DOHH2 (cell line): ENCODE measurements at regions not wholly inside any gene's neighbourhood (a gene's known extent, or its start where the extent isn't known, plus 50 kb on each side); places are given as distances from the start of the nearest gene placed in this dataset.

Source experiments
- H3F3A ChIP-seq: fragments of 200-600 bp; sonication (generic), shearing (Covaris generic); 2 replicates; pipeline ENCODE4 v1.6.0; 2016; ENCODE audit warnings: antibody characterized with exemption, mild to moderate bottlenecking; ENCODE audit not compliant: control insufficient read depth, insufficient read depth
- H3K27ac ChIP-seq: fragments of 200-600 bp; sonication (generic); 2 replicates; pipeline ENCODE4 v1.5.1; 2014; ENCODE audit warnings: low read depth, mild to moderate bottlenecking, low read length, moderate library complexity
- H3K27me3 ChIP-seq: fragments of 200-600 bp; sonication (generic); 2 replicates; pipeline ENCODE4 v1.6.1; 2014; ENCODE audit warnings: mild to moderate bottlenecking, low read length, mixed read lengths; ENCODE audit not compliant: control insufficient read depth
- H3K36me3 ChIP-seq: fragments of 200-600 bp; sonication (generic); 2 replicates; pipeline ENCODE4 v1.6.1; 2014; ENCODE audit warnings: mild to moderate bottlenecking, low read length, moderate library complexity, mixed read lengths; ENCODE audit not compliant: control insufficient read depth
- H3K4me1 ChIP-seq: fragments of 200-600 bp; sonication (generic); 2 replicates; pipeline ENCODE4 v1.6.1; 2014; ENCODE audit warnings: mild to moderate bottlenecking, low read length, mixed read lengths; ENCODE audit not compliant: control insufficient read depth
- H3K4me2 ChIP-seq: fragments of 200-600 bp; sonication (generic); 2 replicates; pipeline ENCODE4 v1.6.0; 2014; ENCODE audit warnings: mild to moderate bottlenecking, low read length, moderate library complexity
- H3K4me3 ChIP-seq: fragments of 200-600 bp; sonication (generic); 2 replicates; pipeline ENCODE4 v1.5.1; 2014; ENCODE audit warnings: mild to moderate bottlenecking, low read length, mixed read lengths
- H3K79me2 ChIP-seq: fragments of 200-600 bp; sonication (generic); 2 replicates; pipeline ENCODE4 v1.6.1; 2014; ENCODE audit warnings: mild to moderate bottlenecking, low read length, mixed read lengths; ENCODE audit not compliant: control insufficient read depth
- H3K9me2 ChIP-seq: fragments of 200-600 bp; sonication (generic); replicated peaks from 2 replicates; pipeline ENCODE4 v1.6.1; 2014; ENCODE audit warnings: mild to moderate bottlenecking, low read length, mixed read lengths; ENCODE audit not compliant: control insufficient read depth
- H3K9me3 ChIP-seq: fragments of 200-600 bp; sonication (generic); 2 replicates; pipeline ENCODE4 v1.6.1; 2014; ENCODE audit warnings: antibody characterized with exemption, low read length, mixed read lengths; ENCODE audit not compliant: control insufficient read depth, insufficient read depth
- H4K20me1 ChIP-seq: fragments of 200-600 bp; sonication (generic); 2 replicates; pipeline ENCODE4 v1.6.0; 2014; ENCODE audit warnings: low read depth, mild to moderate bottlenecking, antibody characterized with exemption, low read length, moderate library complexity; ENCODE audit not compliant: control insufficient read depth, insufficient read depth
- EZH2phosphoT487 ChIP-seq: fragments of 200-600 bp; sonication (generic); IDR thresholded peaks from 2 replicates; pipeline ENCODE4 v1.6.1; 2017; ENCODE audit warnings: borderline replicate concordance, mild to moderate bottlenecking, antibody characterized with exemption, low read length, moderate library complexity, mixed read lengths
- TF ChIP-seq, protein P1 (sequence below): fragments of 200-600 bp; sonication (generic); IDR thresholded peaks from one replicate; pipeline ENCODE4 v1.5.1; 2014; ENCODE audit warnings: antibody characterized with exemption, mild to moderate bottlenecking, low read depth, low read length; ENCODE audit not compliant: poor library complexity, severe bottlenecking

DNA sequence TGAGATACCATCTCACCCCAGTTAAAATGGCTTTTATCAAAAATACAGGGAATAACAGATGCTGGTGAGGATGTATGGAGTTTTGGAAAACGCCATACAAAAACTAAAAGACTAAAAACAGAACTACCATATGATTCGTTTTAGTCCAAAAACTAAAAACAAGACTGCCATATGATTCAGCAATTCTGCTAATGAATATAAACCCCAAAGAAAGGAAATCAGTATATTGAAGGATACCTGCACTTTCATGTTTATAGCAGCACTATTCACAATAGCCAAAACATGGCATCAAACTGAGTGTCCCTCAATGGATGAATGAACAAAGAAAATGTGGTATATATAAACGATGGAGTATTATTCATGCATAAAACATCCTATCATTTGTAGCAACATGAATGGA, 224.4 kb upstream of the MC4R start:
- Histone ChIP-seq H3K79me2 (no peaks in the 10 kb centered on the region), H3K27me3 (no peaks in the 10 kb centered on the region), H3K9me3 (no peaks in the 10 kb centered on the region), H3K9me2 (no peaks in the 10 kb centered on the region), H4K20me1 (no peaks in the 10 kb centered on the region), H3K36me3 (no peaks in the 10 kb centered on the region), H3K4me3 (no peak overlapping the region), H3F3A (no peaks in the 10 kb centered on the region), H3K4me2 (no peak overlapping the region), H3K27ac (no peak overlapping the region), H3K4me1 (no peaks in the 10 kb centered on the region)
- TF ChIP-seq, protein P1, sequence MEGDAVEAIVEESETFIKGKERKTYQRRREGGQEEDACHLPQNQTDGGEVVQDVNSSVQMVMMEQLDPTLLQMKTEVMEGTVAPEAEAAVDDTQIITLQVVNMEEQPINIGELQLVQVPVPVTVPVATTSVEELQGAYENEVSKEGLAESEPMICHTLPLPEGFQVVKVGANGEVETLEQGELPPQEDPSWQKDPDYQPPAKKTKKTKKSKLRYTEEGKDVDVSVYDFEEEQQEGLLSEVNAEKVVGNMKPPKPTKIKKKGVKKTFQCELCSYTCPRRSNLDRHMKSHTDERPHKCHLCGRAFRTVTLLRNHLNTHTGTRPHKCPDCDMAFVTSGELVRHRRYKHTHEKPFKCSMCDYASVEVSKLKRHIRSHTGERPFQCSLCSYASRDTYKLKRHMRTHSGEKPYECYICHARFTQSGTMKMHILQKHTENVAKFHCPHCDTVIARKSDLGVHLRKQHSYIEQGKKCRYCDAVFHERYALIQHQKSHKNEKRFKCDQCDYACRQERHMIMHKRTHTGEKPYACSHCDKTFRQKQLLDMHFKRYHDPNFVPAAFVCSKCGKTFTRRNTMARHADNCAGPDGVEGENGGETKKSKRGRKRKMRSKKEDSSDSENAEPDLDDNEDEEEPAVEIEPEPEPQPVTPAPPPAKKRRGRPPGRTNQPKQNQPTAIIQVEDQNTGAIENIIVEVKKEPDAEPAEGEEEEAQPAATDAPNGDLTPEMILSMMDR: no peak
- no peak for TF ChIP-seq EZH2phosphoT487

- TF ChIP-seq, protein P1: no peak
- TF ChIP-seq EZH2phosphoT487: no peak
- Histone ChIP-seq H3K4me3 (no peak overlapping the region), H3F3A (no peaks in the 10 kb centered on the region), H3K4me2 (no peak overlapping the region), H3K36me3 (no peaks in the 10 kb centered on the region), H3K9me2 (no peaks in the 10 kb centered on the region), H3K4me1 (no peaks in the 10 kb centered on the region), H3K79me2 (no peaks in the 10 kb centered on the region), H3K27me3 (no peaks in the 10 kb centered on the region), H4K20me1 (no peaks in the 10 kb centered on the region), H3K9me3 (no peaks in the 10 kb centered on the region), H3K27ac (no peak overlapping the region)
These were observed 226.7 kb upstream of the MC4R start for GRCh38 chr18:60599267-60599666.

- Histone ChIP-seq H3K9me2 (no peaks in the 10 kb centered on the region), H3K27me3 (no peaks in the 10 kb centered on the region), H3K4me1 (no peaks in the 10 kb centered on the region), H3K79me2 (no peaks in the 10 kb centered on the region), H3K4me3 (no peak overlapping the region), H3K4me2 (no peak overlapping the region), H3K27ac (no peak overlapping the region), H3K36me3 (no peaks in the 10 kb centered on the region), H3K9me3 (no peaks in the 10 kb centered on the region), H3F3A (no peaks in the 10 kb centered on the region), H4K20me1 (no peaks in the 10 kb centered on the region)
- TF ChIP-seq EZH2phosphoT487: no peak
- TF ChIP-seq, protein P1: no peak
These were observed 227.4 kb upstream of the MC4R start for GRCh38 chr18:60599995-60600394.

GRCh38 chr18:60601249-60601648, 228.7 kb upstream of the MC4R start:
- TF ChIP-seq, protein P1: no peak
- TF ChIP-seq EZH2phosphoT487: no peak
- Histone ChIP-seq H3K79me2 (no peaks in the 10 kb centered on the region), H3K36me3 (no peaks in the 10 kb centered on the region), H4K20me1 (no peaks in the 10 kb centered on the region), H3K9me3 (no peaks in the 10 kb centered on the region), H3K9me2 (no peaks in the 10 kb centered on the region), H3K4me3 (no peak overlapping the region), H3F3A (no peaks in the 10 kb centered on the region), H3K27me3 (no peaks in the 10 kb centered on the region), H3K4me2 (no peak overlapping the region), H3K4me1 (no peaks in the 10 kb centered on the region), H3K27ac (no peak overlapping the region)
